HG02885 (cell line): ENCODE measurements at regions not wholly inside any gene's neighbourhood (a gene's known extent, or its start where the extent isn't known, plus 50 kb on each side); places are given as distances from the start of the nearest gene placed in this dataset.

Source experiments
- ATAC-seq: cut with Tn5 transposase; IDR thresholded peaks from one replicate; pipeline ENCODE4 v1.9.1; 2021; ENCODE audit warnings: mild to moderate bottlenecking; ENCODE audit not compliant: unreplicated experiment, poor library complexity

DNA sequence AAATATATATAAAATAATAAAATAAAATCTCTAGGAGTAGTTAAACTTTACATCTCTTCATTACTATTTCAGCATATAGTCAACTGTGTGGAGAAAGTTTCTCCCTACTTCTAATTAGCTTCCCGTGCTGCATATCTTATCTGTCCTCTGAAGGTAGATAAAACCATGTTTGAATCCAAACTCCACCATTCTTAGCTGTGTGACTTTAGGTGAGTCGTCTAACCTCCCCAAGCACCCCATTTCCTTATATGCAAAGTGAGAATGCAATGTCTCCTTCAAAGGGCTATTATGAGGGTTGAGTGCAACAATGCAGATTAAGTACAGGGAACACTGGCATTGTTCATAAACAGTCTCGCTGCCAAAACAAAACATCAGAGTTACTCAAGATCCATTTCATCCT lies 80.8 kb upstream of the DRD2 start:
- ATAC-seq: no peak

DNA sequence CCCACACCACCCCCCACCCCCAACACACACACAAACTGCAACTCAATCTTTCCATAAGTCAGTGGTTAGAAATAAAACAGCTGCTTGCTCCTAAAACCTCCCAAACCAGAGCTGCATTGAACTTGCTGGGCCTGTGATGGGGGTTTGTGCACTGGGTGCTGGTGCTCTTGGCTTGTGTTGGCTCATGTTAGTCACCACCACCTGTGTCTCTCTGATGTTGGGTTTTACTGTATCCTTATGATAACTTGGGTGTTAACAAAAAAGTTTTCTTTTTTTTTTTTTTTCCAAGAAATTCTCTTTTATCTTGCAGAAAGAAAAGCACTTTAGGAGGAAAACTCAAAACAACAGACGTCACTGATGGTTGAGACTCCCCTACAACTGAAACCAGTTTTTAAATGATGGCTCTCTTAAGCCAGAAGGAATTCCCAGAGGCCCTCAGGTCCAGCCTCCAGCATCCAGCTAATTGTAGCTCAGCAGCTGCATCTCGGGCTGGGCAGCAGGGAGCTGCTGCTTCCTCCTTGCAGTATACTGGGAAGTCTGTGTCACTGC lies 79.9 kb upstream of the DRD2 start:
- ATAC-seq: no peak

DNA sequence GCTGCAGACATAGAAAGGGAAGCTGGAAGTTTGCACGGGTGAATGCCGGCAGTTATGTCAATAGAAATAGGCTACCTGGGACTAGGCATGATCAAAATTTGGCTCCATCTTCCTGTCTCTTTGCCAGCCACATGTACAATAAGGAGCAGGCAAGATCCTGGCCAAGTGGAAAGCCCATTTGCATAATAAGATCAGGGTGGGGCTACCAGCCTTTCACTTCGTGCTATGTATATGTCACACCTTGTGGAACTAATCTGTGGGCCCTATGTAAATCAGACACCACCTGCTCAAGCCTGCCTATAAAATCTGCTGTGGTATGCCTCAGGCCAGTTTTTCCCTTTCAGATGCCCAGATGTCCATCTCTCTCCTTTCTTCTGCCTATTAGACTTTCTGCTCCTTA lies 79.3 kb upstream of the DRD2 start:
- ATAC-seq: peak; percentile 56

GRCh38 chr11:113553915-113554314 lies 78.7 kb upstream of the DRD2 start:
- no peak for ATAC-seq

GRCh38 chr11:113553235-113553634 lies 78.0 kb upstream of the DRD2 start:
- ATAC-seq: no peak

DNA sequence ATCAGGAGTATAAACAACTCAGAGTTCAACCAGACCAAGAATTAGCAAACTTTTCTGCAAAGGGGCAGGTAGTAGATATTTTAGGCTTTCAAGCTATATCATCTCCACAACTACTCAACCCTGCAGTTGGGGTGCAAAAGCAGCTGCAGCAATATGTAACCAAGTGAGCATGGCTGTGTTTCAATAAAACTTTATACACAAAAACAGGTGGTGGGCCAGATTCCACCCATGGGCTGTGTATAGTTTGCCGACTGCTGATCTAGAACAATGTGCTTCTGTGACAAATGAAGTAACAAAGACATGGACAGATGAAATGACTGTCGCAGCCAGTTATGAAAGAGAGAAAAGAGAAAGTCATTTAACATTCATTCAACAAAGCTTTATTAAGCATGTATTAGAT lies 77.1 kb upstream of the DRD2 start:
- ATAC-seq: no peak

DNA sequence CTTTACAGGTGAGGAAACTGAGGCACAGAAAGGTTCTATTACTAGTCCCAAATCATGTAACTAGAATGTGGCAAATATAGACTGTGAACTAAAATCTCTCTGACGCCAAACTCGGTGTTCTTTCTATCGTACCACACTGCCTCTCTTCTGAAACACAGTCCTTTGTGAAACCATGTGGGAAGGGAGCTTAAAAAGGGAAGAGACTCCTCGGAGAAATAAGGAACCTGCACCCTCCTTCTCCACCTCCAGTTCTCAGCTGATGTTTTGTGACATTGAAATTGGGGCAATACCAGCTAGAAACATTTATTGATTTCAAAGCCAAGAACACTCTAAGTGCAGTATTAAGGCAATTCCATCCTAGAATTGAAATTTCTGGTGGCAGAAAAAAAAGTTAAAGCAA lies 76.4 kb upstream of the DRD2 start:
- ATAC-seq: no peak

GRCh38 chr11:113549611-113550578 lies 74.7 kb upstream of the DRD2 start:
- no peak for ATAC-seq

GRCh38 chr11:113549061-113549460 lies 73.9 kb upstream of the DRD2 start:
- no peak for ATAC-seq

DNA sequence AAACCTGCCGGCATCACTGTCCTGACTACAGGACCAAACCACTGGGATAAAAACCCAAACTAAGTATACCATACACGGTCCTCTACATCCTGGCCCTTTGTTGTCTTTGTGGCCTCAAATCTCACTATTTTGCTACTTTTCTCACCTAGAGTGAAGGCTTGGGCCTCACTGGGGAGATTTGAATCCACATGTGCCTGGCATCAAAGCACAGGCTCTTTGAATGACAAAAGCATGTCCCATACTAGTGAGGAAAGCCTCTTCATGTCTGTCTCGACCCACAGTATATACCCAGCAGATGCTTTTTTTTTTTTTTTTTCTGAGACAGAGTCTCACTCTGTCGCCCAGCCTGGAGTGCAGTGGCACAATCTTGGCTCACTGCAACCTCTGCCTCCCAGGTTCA lies 72.5 kb upstream of the DRD2 start:
- no peak for ATAC-seq

DNA sequence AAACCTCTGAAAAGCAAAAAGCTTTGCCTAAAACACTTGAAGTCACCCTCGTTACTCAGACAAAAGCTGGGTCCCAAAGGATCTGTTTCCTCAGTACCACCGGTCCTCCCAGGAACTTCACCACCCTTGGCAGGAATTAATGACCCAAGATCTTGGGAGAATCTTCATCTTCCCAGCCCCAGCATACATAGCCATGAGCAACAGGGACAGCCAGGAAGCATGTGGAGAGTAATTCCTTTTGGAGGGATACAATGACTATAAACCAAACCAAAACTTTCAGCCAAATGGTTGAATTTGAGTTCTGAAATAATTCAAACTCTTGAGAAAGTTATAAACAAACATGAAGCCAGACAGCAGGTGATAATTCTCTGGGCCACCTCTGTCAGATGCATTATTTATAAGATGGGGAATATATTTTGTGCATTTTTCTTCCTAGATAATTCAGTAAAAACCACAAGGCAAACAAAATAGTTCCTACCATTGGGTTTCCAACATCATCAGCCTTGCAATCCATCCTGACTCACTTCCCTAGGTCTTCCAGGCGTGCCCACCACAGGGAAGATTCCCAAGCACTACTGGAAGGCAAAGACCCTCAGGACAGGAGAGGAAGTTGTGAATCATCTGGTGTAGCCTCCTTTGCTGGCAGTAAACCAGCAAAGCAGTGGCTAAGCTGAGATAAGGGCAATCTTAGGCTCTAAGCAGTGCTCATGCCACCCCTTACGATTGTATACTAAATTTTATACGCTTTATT lies 71.7 kb upstream of the DRD2 start:
- no peak for ATAC-seq

DNA sequence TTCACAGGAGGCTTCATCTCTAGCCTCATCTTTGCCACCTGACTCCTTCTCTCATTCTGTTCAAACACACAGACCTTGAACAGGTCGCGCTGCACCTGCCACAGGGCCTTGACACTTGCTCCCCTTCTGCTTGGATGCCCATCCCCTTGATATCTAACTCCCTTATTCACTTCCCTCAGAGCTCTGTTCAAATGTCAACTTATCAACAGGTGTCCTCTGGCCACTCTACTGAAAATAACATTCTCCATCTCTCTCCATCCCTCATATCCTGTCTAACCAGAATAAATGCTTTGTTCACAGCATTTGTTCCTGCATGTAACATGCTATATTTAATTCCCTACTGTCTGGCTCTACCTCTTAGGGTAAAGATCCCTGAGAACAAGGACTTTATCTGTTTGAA lies 67.2 kb upstream of the DRD2 start:
- ATAC-seq: no peak

GRCh38 chr11:113540416-113541330 lies 65.5 kb upstream of the DRD2 start:
- no peak for ATAC-seq

DNA sequence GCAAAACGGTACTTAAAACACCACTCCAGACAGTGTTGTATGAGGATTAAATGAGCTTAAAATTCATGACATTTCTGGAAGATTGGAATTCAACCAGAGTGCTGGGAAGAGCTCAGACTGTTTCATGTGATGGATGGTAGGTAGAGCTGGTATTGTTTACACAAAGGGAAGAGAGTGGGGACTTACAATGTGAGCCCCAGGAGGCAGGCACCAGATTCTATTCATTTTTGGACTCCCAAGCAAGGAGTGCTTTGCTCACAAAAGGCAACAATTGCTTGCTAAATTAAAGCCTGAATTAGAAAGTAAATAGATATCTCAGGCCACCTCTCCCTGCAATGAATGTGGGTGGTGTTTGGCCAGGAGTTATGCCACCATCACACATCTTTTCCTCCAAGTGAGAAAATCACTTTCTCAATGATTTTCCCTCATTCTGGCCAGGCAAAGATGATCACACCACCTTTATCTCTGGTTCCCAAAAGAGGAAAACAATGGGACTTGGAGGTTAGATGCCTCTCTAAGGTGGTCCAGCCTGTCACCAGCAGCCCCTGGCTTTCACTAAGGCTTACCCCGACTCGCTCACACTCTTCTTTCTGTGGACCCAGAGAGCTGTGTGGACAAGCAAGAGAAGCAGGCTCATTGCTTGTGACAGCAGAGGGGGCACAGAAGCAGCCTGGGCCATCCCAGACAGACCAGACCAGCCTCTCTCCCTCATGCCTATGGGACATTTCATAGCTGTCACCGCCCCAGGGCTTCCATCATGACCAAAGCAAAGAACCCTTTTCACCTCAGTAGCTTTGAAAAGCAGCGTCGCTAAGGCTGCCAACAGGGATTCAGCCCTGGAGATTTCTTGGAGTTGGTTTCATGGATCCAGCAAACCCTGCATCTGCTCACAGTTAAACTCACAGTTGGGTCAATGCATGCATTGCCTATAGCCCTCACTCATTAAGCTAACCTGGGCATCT lies 63.5 kb upstream of the DRD2 start:
- ATAC-seq: no peak

GRCh38 chr11:113534625-113535024 lies 59.4 kb upstream of the DRD2 start:
- no peak for ATAC-seq

GRCh38 chr11:113533425-113533698 lies 58.2 kb upstream of the DRD2 start:
- no peak for ATAC-seq

DNA sequence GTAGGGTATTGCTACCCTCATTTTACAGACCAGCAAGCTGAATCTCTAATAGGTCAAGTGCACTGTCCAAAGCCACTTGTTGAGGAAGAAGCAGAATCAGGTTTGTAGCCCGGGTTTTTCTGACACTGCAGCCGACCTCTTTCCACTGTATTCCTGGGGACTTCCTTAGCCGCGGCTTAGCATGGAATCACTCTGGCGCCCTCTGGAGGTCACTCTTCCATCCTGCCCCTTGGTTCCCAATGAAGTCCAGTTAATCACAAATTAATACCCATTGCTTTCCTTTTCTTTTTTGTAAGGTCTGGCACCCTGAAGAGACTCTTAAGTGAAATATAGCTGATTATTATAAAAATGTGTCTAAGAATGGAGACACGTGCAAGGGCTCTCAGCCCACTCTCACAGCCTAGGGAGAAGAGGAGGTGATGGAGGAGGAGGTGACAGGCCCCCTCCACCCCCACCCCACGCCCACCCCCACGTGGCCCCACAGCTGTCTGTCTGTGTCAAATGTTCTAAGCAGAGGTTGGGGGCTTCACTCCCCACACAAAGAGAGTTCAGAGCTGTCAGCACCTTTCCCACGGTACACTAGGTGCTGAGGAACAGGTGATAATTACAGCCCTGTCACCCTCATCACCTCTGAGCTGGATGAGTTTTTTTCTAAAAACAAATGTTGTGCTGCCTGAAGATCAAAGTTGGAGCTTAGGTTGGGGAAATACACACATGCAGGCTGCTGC lies 57.7 kb upstream of the DRD2 start:
- ATAC-seq: peak; percentile 55

- ATAC-seq: no peak
Measured at GRCh38 chr11:113531575-113532451, 56.6 kb upstream of the DRD2 start.
